PC-9 (cell line): ENCODE measurements at regions not wholly inside any gene's neighbourhood (a gene's known extent, or its start where the extent isn't known, plus 50 kb on each side); places are given as distances from the start of the nearest gene placed in this dataset.

Experiments
- BruUV-seq: library from RNA; stranded (reverse); fragments of 400-500 nt; replicated peaks from 2 replicates; lab custom pipeline; 2021; lab: Mats Ljungman, UMichigan
- CTCF ChIA-PET: fragments of 300-600 bp; sonication (Branson Sonifier 250); formaldehyde crosslinking; loops from one replicate; lab custom pipeline; 2022; ENCODE audit warnings: antibody characterized with exemption; lab: Charles Lee
- POLR2A ChIA-PET: fragments of 300-600 bp; sonication (Branson Sonifier 250); formaldehyde crosslinking; loops from one replicate; lab custom pipeline; 2022; ENCODE audit warnings: antibody characterized with exemption; ENCODE audit not compliant: unreplicated experiment; lab: Charles Lee
- DNase-seq, 2 experiments: peaks; one replicate each; pipeline versions ENCODE4 v3.0.0 to v3.0.0-alpha.2; 2015 to 2022; ENCODE audit warnings: mixed read lengths in 1 of 2
- H2AFZ ChIP-seq: fragments of 200-600 bp; sonication (generic); 2 replicates; pipeline ENCODE4 v1.8.1; 2017; ENCODE audit warnings: antibody characterized with exemption
- H3F3A ChIP-seq: fragments of 200-600 bp; sonication (generic); 2 replicates; pipeline ENCODE4 v1.8.1; 2017; ENCODE audit warnings: antibody characterized with exemption, mild to moderate bottlenecking, low read depth; ENCODE audit not compliant: insufficient read depth
- H3K27ac ChIP-seq: fragments of 200-600 bp; sonication (generic); 2 replicates; pipeline ENCODE4 v1.6.1; 2016; ENCODE audit warnings: mixed run types
- H3K27me3 ChIP-seq: fragments of 200-600 bp; sonication (generic); 2 replicates; pipeline ENCODE4 v1.6.1; 2016; ENCODE audit warnings: low read depth, mixed run types; ENCODE audit not compliant: insufficient read depth
- H3K36me3 ChIP-seq: fragments of 200-600 bp; sonication (generic); 2 replicates; pipeline ENCODE4 v1.6.1; 2016; ENCODE audit warnings: low read depth, mixed run types
- H3K4me1 ChIP-seq: fragments of 200-600 bp; sonication (generic); replicated peaks from 2 replicates; pipeline ENCODE4 v1.6.1; 2016; ENCODE audit warnings: mixed run types; ENCODE audit not compliant: insufficient read depth
- H3K4me2 ChIP-seq: fragments of 200-600 bp; sonication (generic); 2 replicates; pipeline ENCODE4 v1.6.1; 2017; ENCODE audit warnings: mixed run types
- H3K4me3 ChIP-seq: fragments of 200-600 bp; sonication (generic); 2 replicates; pipeline ENCODE4 v1.6.1; 2016; ENCODE audit warnings: mixed run types
- H3K79me2 ChIP-seq: fragments of 200-600 bp; sonication (generic); 2 replicates; pipeline ENCODE4 v1.6.1; 2017; ENCODE audit warnings: low read depth, mixed run types
- H3K9me2 ChIP-seq: fragments of 200-600 bp; sonication (generic); 2 replicates; pipeline ENCODE4 v1.8.1; 2017; ENCODE audit warnings: mild to moderate bottlenecking; ENCODE audit not compliant: insufficient read depth
- H3K9me3 ChIP-seq: fragments of 200-600 bp; sonication (generic); 2 replicates; pipeline ENCODE4 v1.8.1; 2016; ENCODE audit warnings: low read depth; ENCODE audit not compliant: insufficient read depth
- H4K20me1 ChIP-seq: fragments of 200-600 bp; sonication (generic); 2 replicates; pipeline ENCODE4 v1.8.1; 2017; ENCODE audit not compliant: insufficient read depth
- CTCF ChIP-seq: fragments of 200-600 bp; sonication (generic); conservative IDR thresholded peaks from 2 replicates; pipeline ENCODE4 v1.6.1; 2017; ENCODE audit warnings: mixed run types, antibody characterized with exemption, mild to moderate bottlenecking, moderate library complexity
- EZH2 ChIP-seq: fragments of 200-600 bp; sonication (generic); IDR thresholded peaks from 2 replicates; pipeline ENCODE4 v1.8.0; 2017; ENCODE audit warnings: antibody characterized with exemption, low read depth
- intact Hi-C: fragments of 100-400 bp; cut with micrococcal nuclease; formaldehyde crosslinking; loops from one replicate; pipeline ENCODE4 v1.10.0; 2022; ENCODE audit not compliant: unreplicated experiment

GRCh38 chr1:74856174-74856573, 123.2 kb downstream of the TYW3 start:
- no peaks in the 10 kb centered on the region for H3K9me3 ChIP-seq
- ChIA-PET CTCF (no interaction called here), POLR2A (no interaction called here)
- TF ChIP-seq CTCF = no peak
- no peak for TF ChIP-seq EZH2
- no TSS peak for BruUV-seq
- no peaks in the 10 kb centered on the region for H4K20me1 ChIP-seq
- H3F3A ChIP-seq = no peaks in the 10 kb centered on the region
- DNase-seq = no peak
- H3K4me1 ChIP-seq = no peaks in the 10 kb centered on the region
- no peak overlapping the region for H3K4me3 ChIP-seq
- no peak overlapping the region for H3K27ac ChIP-seq
- H3K4me2 ChIP-seq = no peak overlapping the region
- no peaks in the 10 kb centered on the region for H3K27me3 ChIP-seq
- no peak overlapping the region for H2AFZ ChIP-seq
- H3K79me2 ChIP-seq = no peaks in the 10 kb centered on the region
- intact Hi-C loops = no loop called here
- H3K9me2 ChIP-seq = no peaks in the 10 kb centered on the region; the same call in 1 of the 2 replicates
- no peaks in the 10 kb centered on the region for H3K36me3 ChIP-seq

GRCh38 chr1:74857676-74858075, 124.7 kb downstream of the TYW3 start:
- CTCF ChIA-PET = no interaction called here
- Histone ChIP-seq H3K4me3 (no peak overlapping the region), H3K79me2 (no peaks in the 10 kb centered on the region), H3K27ac (no peak overlapping the region), H3K27me3 (no peaks in the 10 kb centered on the region), H3K4me1 (no peaks in the 10 kb centered on the region), H3K36me3 (no peaks in the 10 kb centered on the region), H2AFZ (no peak overlapping the region), H3K9me2 (no peaks in the 10 kb centered on the region; the same call in 1 of the 2 replicates), H3K9me3 (no peaks in the 10 kb centered on the region), H3F3A (no peaks in the 10 kb centered on the region), H3K4me2 (no peak overlapping the region), H4K20me1 (no peaks in the 10 kb centered on the region)
- DNase-seq = no peak
- no peak for TF ChIP-seq EZH2
- TF ChIP-seq CTCF = no peak
- BruUV-seq = no TSS peak
- intact Hi-C loops = no loop called here
- POLR2A ChIA-PET = no interaction called here

- H3K79me2 ChIP-seq = no peaks in the 10 kb centered on the region
- peak overlapping the region; percentile 24; the same call in 1 of the 2 replicates for H3K4me2 ChIP-seq
- no peak overlapping the region for H3K4me3 ChIP-seq
- ChIA-PET CTCF (no interaction called here), POLR2A (no interaction called here)
- H3K9me3 ChIP-seq = no peaks in the 10 kb centered on the region
- no peak for TF ChIP-seq EZH2
- no peak for TF ChIP-seq CTCF
- no peak overlapping the region for H3K27ac ChIP-seq
- intact Hi-C loops = no loop called here
- H2AFZ ChIP-seq = no peak overlapping the region
- H3K4me1 ChIP-seq = no peaks in the 10 kb centered on the region
- H3K9me2 ChIP-seq = no peaks in the 10 kb centered on the region; the same call in 1 of the 2 replicates
- no peak for DNase-seq
- H3K27me3 ChIP-seq = no peaks in the 10 kb centered on the region
- no peaks in the 10 kb centered on the region for H3K36me3 ChIP-seq
- H3F3A ChIP-seq = no peaks in the 10 kb centered on the region
- H4K20me1 ChIP-seq = no peaks in the 10 kb centered on the region
- BruUV-seq = no TSS peak
These were observed 125.2 kb downstream of the TYW3 start for GRCh38 chr1:74858136-74858535.
